ENCODE measurements at regions not wholly inside any gene's neighbourhood (a gene's known extent, or its start where the extent isn't known, plus 50 kb on each side); places are given as distances from the start of the nearest gene placed in this dataset.
"Not testable (repeated sequence)": the region's sequence is repeated elsewhere in the genome, so short reads cannot be mapped to it uniquely, and the experiment has no call there.

GRCh38 chr6:132188556-132189264 is 212.6 kb downstream of the MOXD1 start (continued):
- TF ChIP-seq CREB5 (CRISPR knock-in tag; IDR thresholded peaks at IDR 0.05; ENCODE audit: low read depth) (no peak), BACH2 (CRISPR knock-in tag; IDR thresholded peaks at IDR 0.05; ENCODE audit: borderline replicate concordance) (no peak), TCF4 (CRISPR knock-in tag; IDR thresholded peaks at IDR 0.05; ENCODE audit: borderline replicate concordance) (no peak), ZC3H10 (CRISPR knock-in tag; IDR thresholded peaks at IDR 0.05) (no peak), ZNF70 (CRISPR knock-in tag; IDR thresholded peaks at IDR 0.05) (no peak), ZNF8 (CRISPR knock-in tag; IDR thresholded peaks at IDR 0.05) (no peak)

GRCh38 chr6:132187816-132188215 is 213.5 kb downstream of the MOXD1 start:
- TF ChIP-seq POU6F1 (CRISPR knock-in tag; IDR thresholded peaks at IDR 0.05; ENCODE audit: borderline replicate concordance, low read depth) (no peak), CREB5 (CRISPR knock-in tag; IDR thresholded peaks at IDR 0.05; ENCODE audit: low read depth) (no peak), ZNF565 (CRISPR knock-in tag; conservative IDR thresholded peaks at IDR 0.05; ENCODE audit: low read depth) (no peak), TOX (CRISPR knock-in tag; IDR thresholded peaks at IDR 0.05; ENCODE audit: borderline replicate concordance) (no peak), ZNF70 (CRISPR knock-in tag; IDR thresholded peaks at IDR 0.05) (no peak), SNAI2 (CRISPR knock-in tag; IDR thresholded peaks at IDR 0.05) (no peak), ARNTL (CRISPR knock-in tag; IDR thresholded peaks at IDR 0.05; ENCODE audit: borderline replicate concordance, low read depth) (no peak), PPARA (CRISPR knock-in tag; IDR thresholded peaks at IDR 0.05; ENCODE audit: borderline replicate concordance) (no peak), ESRRG (CRISPR knock-in tag; IDR thresholded peaks at IDR 0.05) (no peak), ZNF8 (CRISPR knock-in tag; IDR thresholded peaks at IDR 0.05) (no peak), BACH2 (CRISPR knock-in tag; IDR thresholded peaks at IDR 0.05; ENCODE audit: borderline replicate concordance) (no peak), ZC3H10 (CRISPR knock-in tag; IDR thresholded peaks at IDR 0.05) (no peak), CSRNP3 (CRISPR knock-in tag; IDR thresholded peaks at IDR 0.05) (no peak), RARB (CRISPR knock-in tag; IDR thresholded peaks at IDR 0.05) (no peak)
- no peak for ATAC-seq

GRCh38 chr6:132184966-132185365 is 216.3 kb downstream of the MOXD1 start:
- ATAC-seq = not testable (repeated sequence)

- no peak for ATAC-seq
- TF ChIP-seq ISL1 (CRISPR knock-in tag; IDR thresholded peaks at IDR 0.05) (no peak), OSR1 (CRISPR knock-in tag; IDR thresholded peaks at IDR 0.05) (no peak), TCF4 (CRISPR knock-in tag; IDR thresholded peaks at IDR 0.05; ENCODE audit: borderline replicate concordance) (no peak), ESRRG (CRISPR knock-in tag; IDR thresholded peaks at IDR 0.05) (no peak), PPARA (CRISPR knock-in tag; IDR thresholded peaks at IDR 0.05; ENCODE audit: borderline replicate concordance) (no peak)
These were observed 221.3 kb downstream of the MOXD1 start for GRCh38 chr6:132179955-132180354.

GRCh38 chr6:132174919-132175318 is 223.7 kb upstream of the CCN2 start:
- TF ChIP-seq ARNTL (CRISPR knock-in tag; IDR thresholded peaks at IDR 0.05; ENCODE audit: borderline replicate concordance, low read depth) (no peak), CREB5 (CRISPR knock-in tag; IDR thresholded peaks at IDR 0.05; ENCODE audit: low read depth) (no peak), ESRRG (CRISPR knock-in tag; IDR thresholded peaks at IDR 0.05) (no peak), RARB (CRISPR knock-in tag; IDR thresholded peaks at IDR 0.05) (no peak), ZC3H10 (CRISPR knock-in tag; IDR thresholded peaks at IDR 0.05) (no peak), ZFP3 (CRISPR knock-in tag; IDR thresholded peaks at IDR 0.05) (no peak), BACH2 (CRISPR knock-in tag; IDR thresholded peaks at IDR 0.05; ENCODE audit: borderline replicate concordance) (no peak), ZNF565 (CRISPR knock-in tag; conservative IDR thresholded peaks at IDR 0.05; ENCODE audit: low read depth) (no peak), TCF4 (CRISPR knock-in tag; IDR thresholded peaks at IDR 0.05; ENCODE audit: borderline replicate concordance) (no peak), CSRNP3 (CRISPR knock-in tag; IDR thresholded peaks at IDR 0.05) (no peak), TSHZ2 (CRISPR knock-in tag; IDR thresholded peaks at IDR 0.05) (no peak), CSDC2 (CRISPR knock-in tag; IDR thresholded peaks at IDR 0.05) (no peak)
- no peak for ATAC-seq

Measured in SK-N-SH treated with all-trans-retinoic acid at 6 μM for 48 hours (cell line).